IgD-negative memory B cell (primary cell): ENCODE measurements at regions not wholly inside any gene's neighbourhood (a gene's known extent, or its start where the extent isn't known, plus 50 kb on each side); places are given as distances from the start of the nearest gene placed in this dataset.

ENCODE experiments used
- H3K27ac Mint-ChIP-seq, 3 donors: one replicate each; pipeline ENCODE4 v1.8.0; 2020 to 2022; ENCODE audit warnings: mild to moderate bottlenecking in 3 of 3, mixed read lengths in 3 of 3, moderate library complexity in 1 of 3
- H3K27me3 Mint-ChIP-seq: one replicate; pipeline ENCODE4 v1.8.0; 2021; ENCODE audit warnings: mixed read lengths
- H3K36me3 Mint-ChIP-seq: one replicate; pipeline ENCODE4 v1.8.0; 2020; ENCODE audit warnings: mild to moderate bottlenecking, mixed read lengths
- H3K4me1 Mint-ChIP-seq, 3 donors: one replicate each; pipeline ENCODE4 v1.8.0; 2020 to 2022; ENCODE audit warnings: mixed read lengths in 3 of 3, mild to moderate bottlenecking in 1 of 3
- H3K4me3 Mint-ChIP-seq, 4 donors: one replicate each; pipeline ENCODE4 v1.8.0; 2020 to 2022; ENCODE audit warnings: mild to moderate bottlenecking in 4 of 4, mixed read lengths in 4 of 4, moderate library complexity in 3 of 4
- H3K9me3 Mint-ChIP-seq, 3 donors: one replicate each; pipeline ENCODE4 v1.8.0; 2020 to 2021; ENCODE audit warnings: mixed read lengths in 3 of 3, mild to moderate bottlenecking in 1 of 3

DNA sequence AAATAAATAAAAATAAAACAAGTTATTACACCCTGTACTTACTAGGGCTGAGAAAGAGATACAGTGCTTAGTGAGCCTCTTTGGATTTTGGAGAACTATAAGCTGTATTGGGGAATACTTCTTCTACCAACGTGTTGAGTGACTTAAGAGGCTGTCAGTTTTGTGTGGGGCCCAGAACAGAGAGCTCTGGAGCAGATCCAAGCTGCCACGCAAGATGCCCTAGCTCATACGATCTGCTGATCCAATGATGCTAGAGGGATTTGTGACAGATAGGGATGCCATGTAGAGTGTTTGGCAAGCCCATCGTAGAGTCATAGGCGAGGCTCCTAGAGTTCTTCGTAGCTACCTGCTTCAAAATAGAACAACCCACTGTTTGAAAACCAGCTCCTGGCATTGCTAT, 60.3 kb upstream of the KLF3 start:
- Mint-ChIP-seq H3K4me3 (no peak overlapping the region), H3K27me3 (peaks cover 1% of the 10 kb centered on the region), H3K36me3 (peaks cover 2% of the 10 kb centered on the region), H3K4me1 (peaks cover 0 to 2% (median 0%) of the 10 kb centered on the region in 3 donors), H3K9me3 (peaks cover 0 to 2% (median 0%) of the 10 kb centered on the region in 3 donors), H3K27ac (no peak overlapping the region)

DNA sequence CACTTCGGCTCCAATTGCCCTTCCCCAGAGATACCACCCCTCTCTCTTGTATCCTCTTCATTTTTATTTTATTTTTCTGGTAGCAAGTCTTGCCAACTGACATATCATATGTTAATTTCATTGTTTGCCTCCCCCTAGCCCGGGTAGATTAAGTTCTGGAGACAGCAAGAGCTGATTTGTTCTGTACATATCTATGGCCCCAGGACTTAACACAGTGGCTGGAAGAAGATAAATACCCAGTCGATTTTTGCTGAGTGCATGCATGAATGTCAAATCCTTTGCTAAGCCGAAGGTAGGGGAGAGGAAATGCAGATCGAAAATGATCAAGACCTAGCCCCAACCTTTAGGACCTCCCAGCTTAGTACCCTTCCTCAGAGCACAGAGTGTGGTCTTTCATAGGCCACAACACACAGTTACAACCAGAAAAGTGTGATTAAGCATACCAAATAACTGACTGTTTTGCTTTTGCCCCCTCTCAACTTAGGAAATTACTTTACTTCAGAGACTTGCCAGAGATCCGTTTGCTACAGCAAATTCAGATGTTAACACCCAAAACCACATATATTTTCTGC, 58.7 kb upstream of the KLF3 start:
- Mint-ChIP-seq H3K27me3 (peaks cover 1% of the 10 kb centered on the region), H3K9me3 (peaks cover 0 to 5% (median 0%) of the 10 kb centered on the region in 3 donors), H3K27ac (peak overlapping the region in 1 of 3 donors; percentile 6), H3K4me3 (peak overlapping the region in 1 of 4 donors; percentile 24), H3K36me3 (no peaks in the 10 kb centered on the region), H3K4me1 (peaks cover 0 to 5% (median 5%) of the 10 kb centered on the region in 3 donors)

DNA sequence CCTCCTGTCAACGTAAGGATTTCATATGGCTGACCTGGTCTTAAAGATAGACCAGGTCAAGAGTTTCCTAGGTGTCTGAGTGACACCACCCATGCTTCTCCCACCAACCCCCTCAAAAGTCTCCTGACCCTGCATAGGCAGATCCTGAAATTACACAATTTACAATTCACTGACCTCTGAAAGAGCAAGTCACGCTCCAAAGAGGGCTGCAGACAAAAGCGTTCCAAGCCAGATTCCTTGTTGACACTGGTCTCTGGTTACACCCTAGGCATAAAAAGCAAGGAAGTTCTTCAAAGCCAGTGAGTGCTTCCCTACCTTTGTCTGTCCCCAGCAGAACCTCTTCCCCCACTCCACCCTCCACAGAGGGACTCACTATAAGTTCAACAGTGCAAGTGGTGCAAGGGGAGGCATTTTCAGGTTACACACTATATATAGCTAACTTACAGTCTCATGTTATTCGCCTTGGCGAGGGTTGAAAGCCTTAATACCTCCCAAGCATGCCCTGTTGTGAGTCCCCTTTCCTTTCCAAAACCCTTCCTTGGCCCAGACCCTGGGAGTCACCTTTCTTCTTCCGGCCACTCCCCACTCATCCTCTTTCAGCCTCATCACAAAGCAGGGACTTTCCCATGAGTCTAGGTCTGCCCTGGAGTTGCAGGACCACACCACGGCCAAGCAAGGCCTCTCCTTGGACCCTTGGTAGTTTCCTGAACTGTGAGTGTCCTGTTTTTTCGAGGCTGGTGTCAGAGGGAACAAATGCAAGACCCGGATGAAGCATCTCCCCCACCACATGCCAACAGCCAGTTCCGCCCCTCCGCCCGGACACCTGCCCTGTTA, 58.0 kb upstream of the KLF3 start:
- Mint-ChIP-seq H3K4me3 (no peak overlapping the region), H3K36me3 (no peaks in the 10 kb centered on the region), H3K9me3 (peaks cover 0 to 5% (median 0%) of the 10 kb centered on the region in 3 donors), H3K27ac (peak overlapping the region in 2 of 3 donors; percentile 6 to 67), H3K27me3 (peaks cover 1% of the 10 kb centered on the region), H3K4me1 (peaks cover 0 to 5% (median 5%) of the 10 kb centered on the region in 3 donors)

DNA sequence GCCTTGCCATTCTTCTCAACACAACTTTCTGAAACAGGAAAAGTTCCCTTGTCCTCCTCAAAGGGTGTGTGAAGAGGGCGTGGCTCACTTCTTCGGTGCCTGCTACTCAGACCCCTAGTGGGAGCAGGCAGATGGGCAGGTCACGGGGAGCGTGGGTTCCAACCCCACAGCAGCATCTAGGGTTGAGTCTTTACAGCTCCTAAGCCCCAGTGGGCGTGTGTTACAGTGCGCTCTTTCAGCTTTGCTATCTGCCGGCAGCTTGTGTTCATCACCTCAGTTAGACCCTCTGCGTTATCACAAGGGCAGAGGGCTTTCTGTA, 57.5 kb upstream of the KLF3 start:
- peaks cover 0 to 5% (median 5%) of the 10 kb centered on the region in 3 donors for H3K4me1 Mint-ChIP-seq
- H3K27me3 Mint-ChIP-seq: peaks cover 1% of the 10 kb centered on the region
- no peak overlapping the region for H3K4me3 Mint-ChIP-seq
- H3K27ac Mint-ChIP-seq: peak overlapping the region in 1 of 3 donors; percentile 67
- H3K9me3 Mint-ChIP-seq: peaks cover 0 to 5% (median 0%) of the 10 kb centered on the region in 3 donors
- no peaks in the 10 kb centered on the region for H3K36me3 Mint-ChIP-seq

DNA sequence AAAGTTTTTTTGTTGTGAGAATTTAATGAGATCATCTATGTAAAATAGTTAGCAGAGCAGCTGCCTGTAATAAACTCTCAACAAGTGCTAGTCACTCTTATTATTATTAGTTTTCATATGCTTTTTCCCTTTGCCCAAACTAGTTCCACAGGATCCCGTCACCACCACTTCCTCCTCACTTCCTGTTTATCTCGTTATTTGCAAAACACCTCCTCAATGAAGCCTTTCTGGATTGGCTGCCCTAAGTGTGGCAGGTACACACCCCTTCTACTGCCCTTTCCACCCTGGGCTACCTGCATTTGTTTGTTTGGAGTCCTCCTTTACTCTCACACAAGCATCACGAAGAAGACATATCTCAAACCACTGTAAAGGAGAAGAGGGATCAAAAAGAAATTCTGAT, 54.4 kb upstream of the KLF3 start:
- Mint-ChIP-seq H3K27me3 (peaks cover under 1% of the 10 kb centered on the region), H3K4me3 (no peak overlapping the region), H3K27ac (peak overlapping the region in 1 of 3 donors; percentile 59), H3K36me3 (no peaks in the 10 kb centered on the region), H3K9me3 (peaks cover 0 to 4% (median 0%) of the 10 kb centered on the region in 3 donors), H3K4me1 (peaks cover 0 to 5% (median 3%) of the 10 kb centered on the region in 3 donors)

DNA sequence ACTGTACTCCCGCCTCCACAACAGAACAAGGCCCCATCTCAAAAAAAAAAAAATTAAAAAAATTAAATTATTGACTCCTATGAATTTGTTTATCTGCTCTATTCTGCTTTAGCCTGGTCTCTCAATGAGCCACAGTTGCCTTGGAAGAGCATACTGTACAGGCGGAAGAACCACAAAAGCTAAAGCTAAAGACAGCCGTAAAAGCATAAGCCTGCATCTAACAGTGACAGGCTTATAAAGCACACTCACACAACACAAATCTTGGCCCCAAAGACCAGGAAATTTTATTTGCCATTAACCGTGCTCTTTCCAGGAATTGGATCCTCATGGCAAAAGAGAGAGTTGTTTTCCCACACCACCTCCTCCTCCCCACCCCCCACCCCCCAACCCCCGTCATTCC, 53.5 kb upstream of the KLF3 start:
- H3K4me3 Mint-ChIP-seq: no peak overlapping the region
- H3K4me1 Mint-ChIP-seq: peaks cover 0 to 5% (median 3%) of the 10 kb centered on the region in 3 donors
- no peaks in the 10 kb centered on the region for H3K36me3 Mint-ChIP-seq
- H3K27me3 Mint-ChIP-seq: no peaks in the 10 kb centered on the region
- H3K27ac Mint-ChIP-seq: no peak overlapping the region
- peaks cover 0 to 4% (median 0%) of the 10 kb centered on the region in 3 donors for H3K9me3 Mint-ChIP-seq

DNA sequence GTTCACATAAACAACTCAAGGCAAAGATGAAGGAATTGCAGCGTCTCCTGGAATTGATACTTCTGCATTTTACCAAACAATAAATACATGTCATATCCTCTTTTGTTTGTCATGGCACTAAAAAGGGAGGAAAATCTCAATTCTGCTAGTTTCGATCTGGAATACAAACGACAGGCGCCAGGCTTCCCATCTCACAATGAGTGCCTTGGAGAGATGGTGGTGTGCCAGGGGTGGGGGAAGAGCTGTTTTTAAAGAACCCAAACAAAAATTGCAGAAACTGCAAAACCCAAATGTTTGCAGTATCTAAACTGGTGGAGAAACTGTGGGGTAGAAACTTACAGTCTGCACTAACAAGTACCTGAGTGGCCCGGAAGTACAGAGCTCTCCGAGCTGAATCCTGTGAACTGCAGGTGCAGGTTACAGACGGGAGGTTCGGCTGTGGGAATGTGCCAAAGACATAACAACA, 53.0 kb upstream of the KLF3 start:
- H3K27ac Mint-ChIP-seq: no peak overlapping the region
- H3K27me3 Mint-ChIP-seq: no peaks in the 10 kb centered on the region
- H3K36me3 Mint-ChIP-seq: no peaks in the 10 kb centered on the region
- peaks cover 0 to 5% (median 3%) of the 10 kb centered on the region in 3 donors for H3K4me1 Mint-ChIP-seq
- no peak overlapping the region for H3K4me3 Mint-ChIP-seq
- H3K9me3 Mint-ChIP-seq: peaks cover 0 to 4% (median 0%) of the 10 kb centered on the region in 3 donors

DNA sequence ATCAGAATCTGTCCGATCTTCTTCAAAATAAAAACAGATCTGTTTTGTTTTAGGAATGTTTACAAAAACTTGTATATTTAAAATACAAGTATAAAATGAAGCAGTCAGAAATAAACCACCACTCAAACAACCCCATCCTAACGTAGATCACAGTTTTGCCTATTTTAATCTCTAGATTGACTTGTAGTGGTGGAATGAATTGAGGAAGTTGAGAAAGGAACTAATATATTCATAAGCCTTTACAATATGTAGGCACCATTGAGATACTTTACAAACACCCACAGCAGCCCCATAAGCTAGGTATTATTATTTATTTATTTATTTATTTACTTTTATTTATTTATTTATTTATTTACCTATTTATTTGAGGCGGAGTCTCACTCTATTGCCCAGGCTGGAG, 52.3 kb upstream of the KLF3 start:
- no peaks in the 10 kb centered on the region for H3K27me3 Mint-ChIP-seq
- H3K4me3 Mint-ChIP-seq: no peak overlapping the region
- no peak overlapping the region for H3K27ac Mint-ChIP-seq
- peaks cover 0 to 5% (median 3%) of the 10 kb centered on the region in 3 donors for H3K4me1 Mint-ChIP-seq
- H3K36me3 Mint-ChIP-seq: no peaks in the 10 kb centered on the region
- H3K9me3 Mint-ChIP-seq: peaks cover 0 to 4% (median 0%) of the 10 kb centered on the region in 3 donors

DNA sequence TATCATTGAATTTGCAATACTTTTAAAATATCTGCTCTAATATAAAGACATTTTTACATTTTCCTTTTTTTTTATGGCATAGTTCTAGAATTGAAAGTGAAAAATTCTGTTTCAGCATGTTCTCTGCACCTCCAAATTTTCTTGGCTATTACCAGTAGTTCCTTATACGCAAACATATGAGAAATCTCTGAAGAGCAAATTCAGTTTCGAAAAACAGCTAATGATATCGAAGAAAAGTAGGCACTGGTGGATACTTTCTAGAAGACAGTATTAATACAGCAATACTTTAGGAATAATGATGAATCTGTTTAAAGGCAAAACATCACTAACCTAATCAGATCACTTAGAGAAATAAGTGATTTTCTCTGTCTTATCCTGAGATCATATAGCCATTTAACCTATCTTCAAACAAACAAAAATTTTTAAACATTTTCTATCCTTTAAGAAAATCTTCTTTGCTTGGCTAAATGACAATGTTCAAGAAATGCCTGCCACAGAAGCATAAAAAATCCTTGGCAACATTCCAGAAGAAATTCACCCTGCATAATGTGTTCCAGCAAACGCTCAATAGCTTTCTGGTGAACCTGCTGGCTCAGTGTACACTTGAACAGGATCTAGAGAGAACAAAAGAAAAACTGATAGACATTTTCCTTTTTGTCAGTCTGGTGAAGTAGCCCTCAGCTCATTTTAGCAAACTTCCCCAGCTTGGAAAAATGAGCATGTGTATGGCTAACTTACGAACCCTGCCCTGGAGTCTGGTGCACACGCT, 51.2 kb upstream of the KLF3 start:
- Mint-ChIP-seq H3K9me3 (peaks cover 0 to 4% (median 0%) of the 10 kb centered on the region in 3 donors), H3K27me3 (no peaks in the 10 kb centered on the region), H3K36me3 (peaks cover 1% of the 10 kb centered on the region), H3K27ac (no peak overlapping the region), H3K4me3 (no peak overlapping the region), H3K4me1 (peaks cover 0 to 5% (median 3%) of the 10 kb centered on the region in 3 donors)
